Tibial nerve (tissue), 4 donors: ENCODE measurements at regions not wholly inside any gene's neighbourhood (a gene's known extent, or its start where the extent isn't known, plus 50 kb on each side); places are given as distances from the start of the nearest gene placed in this dataset.

Experiments used
- DNase-seq, 2 donors: peaks; one replicate each; pipeline ENCODE4 v3.0.0-alpha.2; 2019; ENCODE audit warnings: low spot score in 2 of 2
- H3K27ac ChIP-seq, 4 donors: fragments of 200-600 bp; sonication (generic) in 3 of 4; one replicate each; pipeline ENCODE4 v1.5.1; 2017 to 2019; ENCODE audit warnings: mild to moderate bottlenecking in 1 of 4
- H3K27me3 ChIP-seq, 2 donors: fragments of 200-600 bp; sonication (generic) in 1 of 2; one replicate each; pipeline versions ENCODE4 v1.5.1 to v1.6.0; 2017 to 2019
- H3K36me3 ChIP-seq, 3 donors: fragments of 200-600 bp; sonication (generic); one replicate each; pipeline ENCODE4 v1.5.1; 2018 to 2019
- H3K4me1 ChIP-seq, 4 donors: fragments of 200-600 bp; sonication (generic) in 3 of 4; one replicate each; pipeline ENCODE4 v1.5.1; 2017 to 2019
- H3K4me3 ChIP-seq, 4 donors: fragments of 200-600 bp; sonication (generic) in 3 of 4; one replicate each; pipeline ENCODE4 v1.5.1; 2017 to 2019; ENCODE audit warnings: mild to moderate bottlenecking in 1 of 4, moderate library complexity in 1 of 4
- H3K9me3 ChIP-seq, 4 donors: fragments of 200-600 bp; sonication (generic) in 3 of 4; one replicate each; pipeline ENCODE4 v1.5.1; 2017 to 2019
- EP300 ChIP-seq, 2 donors: sonication (generic); formaldehyde crosslinking; IDR thresholded peaks; one replicate each; pipeline ENCODE4 v1.6.1; 2017; ENCODE audit warnings: antibody characterized with exemption in 2 of 2, mild to moderate bottlenecking in 1 of 2
- POLR2A ChIP-seq, 2 donors: fragments of 450-650 bp; IDR thresholded peaks; one replicate each; pipeline ENCODE4 v1.6.1; 2017; ENCODE audit warnings: antibody characterized with exemption in 2 of 2, mild to moderate bottlenecking in 2 of 2, moderate library complexity in 2 of 2
- WGBS, 2 donors: methylation state at CpG; one replicate each; pipeline ENCODE4 v1.1.5; 2018; 5-methylcytosine and 5-hydroxymethylcytosine counted together
- TF ChIP-seq, protein P1 (sequence below), 5 experiments: fragments of 200-600 bp in 3 of 5; fragments of 450-650 bp in 2 of 5; sonication (generic) in 3 of 5; IDR thresholded peaks; one replicate each; pipeline ENCODE4 v1.5.1; 2016 to 2019; ENCODE audit warnings: antibody characterized with exemption in 5 of 5, mild to moderate bottlenecking in 3 of 5, moderate library complexity in 2 of 5

DNA sequence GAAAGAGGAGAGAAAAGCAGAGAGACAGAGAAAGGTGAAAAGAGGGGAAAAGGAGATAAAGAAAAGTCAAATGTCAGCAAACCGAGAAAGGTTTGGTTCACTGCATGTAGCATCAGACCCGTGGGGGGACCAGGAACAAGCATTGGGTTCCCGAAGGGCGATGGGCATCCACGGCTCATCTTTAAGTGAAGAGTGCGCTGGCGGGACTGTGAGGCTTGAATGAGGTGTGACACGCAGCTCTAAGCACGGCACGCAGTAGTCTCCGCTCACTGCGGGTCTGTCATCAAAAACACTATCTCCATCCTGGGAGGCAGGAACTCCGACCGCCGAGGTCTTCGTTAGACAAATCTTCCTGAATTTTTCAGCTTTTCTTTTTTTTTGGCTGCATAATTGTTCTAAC is 173.4 kb upstream of the PFKP start:
- no peak for DNase-seq
- Histone ChIP-seq H3K27ac (no peak overlapping the region), H3K4me1 (no peaks in the 10 kb centered on the region), H3K27me3 (no peaks in the 10 kb centered on the region), H3K9me3 (no peaks in the 10 kb centered on the region), H3K36me3 (no peaks in the 10 kb centered on the region), H3K4me3 (no peak overlapping the region)
- no peak for TF ChIP-seq EP300 (IDR thresholded peaks at IDR 0.05)
- TF ChIP-seq POLR2A (IDR thresholded peaks at IDR 0.05) = no peak
- TF ChIP-seq, protein P1, sequence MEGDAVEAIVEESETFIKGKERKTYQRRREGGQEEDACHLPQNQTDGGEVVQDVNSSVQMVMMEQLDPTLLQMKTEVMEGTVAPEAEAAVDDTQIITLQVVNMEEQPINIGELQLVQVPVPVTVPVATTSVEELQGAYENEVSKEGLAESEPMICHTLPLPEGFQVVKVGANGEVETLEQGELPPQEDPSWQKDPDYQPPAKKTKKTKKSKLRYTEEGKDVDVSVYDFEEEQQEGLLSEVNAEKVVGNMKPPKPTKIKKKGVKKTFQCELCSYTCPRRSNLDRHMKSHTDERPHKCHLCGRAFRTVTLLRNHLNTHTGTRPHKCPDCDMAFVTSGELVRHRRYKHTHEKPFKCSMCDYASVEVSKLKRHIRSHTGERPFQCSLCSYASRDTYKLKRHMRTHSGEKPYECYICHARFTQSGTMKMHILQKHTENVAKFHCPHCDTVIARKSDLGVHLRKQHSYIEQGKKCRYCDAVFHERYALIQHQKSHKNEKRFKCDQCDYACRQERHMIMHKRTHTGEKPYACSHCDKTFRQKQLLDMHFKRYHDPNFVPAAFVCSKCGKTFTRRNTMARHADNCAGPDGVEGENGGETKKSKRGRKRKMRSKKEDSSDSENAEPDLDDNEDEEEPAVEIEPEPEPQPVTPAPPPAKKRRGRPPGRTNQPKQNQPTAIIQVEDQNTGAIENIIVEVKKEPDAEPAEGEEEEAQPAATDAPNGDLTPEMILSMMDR (IDR thresholded peaks at IDR 0.05) = no peak
- WGBS, 2 donors = 91 to 93% methylated on average over 16 of the region's 16 CpGs

DNA sequence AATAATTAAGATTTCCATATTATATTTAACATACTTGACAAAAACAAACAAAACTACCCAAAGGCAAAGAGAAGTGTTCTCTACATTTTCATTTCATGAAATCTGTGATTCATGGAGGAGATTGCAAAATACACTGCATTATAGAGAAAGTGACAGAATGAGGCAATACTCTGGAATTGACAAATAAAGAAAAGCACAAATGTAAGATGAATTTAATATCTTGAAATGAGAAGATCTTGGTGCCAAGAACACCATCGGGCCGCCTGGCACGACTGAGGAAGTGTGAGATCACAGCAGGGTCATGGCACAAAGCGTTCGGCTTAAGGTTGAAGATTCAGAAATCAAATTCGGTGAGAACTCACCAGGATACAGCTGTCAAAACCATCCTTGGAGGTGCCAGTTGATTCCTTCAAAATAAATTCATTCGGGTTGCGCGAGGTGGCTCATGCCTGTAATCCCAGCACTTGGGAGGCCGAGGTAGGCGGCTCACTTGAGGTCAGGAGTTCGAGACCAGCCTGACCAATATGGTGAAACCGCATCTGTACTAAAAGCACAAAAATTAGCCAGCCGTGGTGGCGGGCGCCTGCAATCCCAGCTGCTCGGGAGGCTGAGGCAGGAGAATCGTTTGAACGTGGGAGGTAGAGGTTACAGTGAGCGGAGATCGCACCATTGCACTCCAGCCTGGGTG is 174.0 kb upstream of the PFKP start:
- TF ChIP-seq, protein P1 (IDR thresholded peaks at IDR 0.05) = no peak
- TF ChIP-seq EP300 (IDR thresholded peaks at IDR 0.05) = no peak
- TF ChIP-seq POLR2A (IDR thresholded peaks at IDR 0.05) = no peak
- 87 to 93% methylated on average over 21 of the region's 21 CpGs for WGBS, 2 donors
- H3K27me3 ChIP-seq = no peaks in the 10 kb centered on the region
- DNase-seq = no peak
- H3K9me3 ChIP-seq = no peaks in the 10 kb centered on the region
- H3K27ac ChIP-seq = no peak overlapping the region
- H3K4me1 ChIP-seq = no peaks in the 10 kb centered on the region
- no peak overlapping the region for H3K4me3 ChIP-seq
- H3K36me3 ChIP-seq = no peaks in the 10 kb centered on the region

DNA sequence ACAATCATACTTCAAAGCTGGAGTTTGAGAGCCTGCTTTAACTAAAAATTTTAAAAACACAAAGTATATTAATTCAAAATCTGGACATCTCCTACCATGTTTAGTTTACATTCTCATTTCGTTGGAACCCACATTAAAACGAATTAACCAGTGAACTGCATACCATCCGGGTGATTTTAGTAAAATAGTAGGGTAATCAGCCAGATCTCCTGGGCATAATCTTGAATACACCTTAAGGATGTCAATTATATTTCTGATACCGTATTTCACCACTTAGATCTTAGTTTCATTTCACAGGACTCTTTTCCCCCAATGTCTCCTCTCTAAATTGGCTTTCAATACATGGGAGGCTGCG is 175.6 kb upstream of the PFKP start:
- WGBS, 2 donors = 84 to 88% methylated on average over 5 of the region's 5 CpGs
- Histone ChIP-seq H3K27ac (no peak overlapping the region), H3K9me3 (no peaks in the 10 kb centered on the region)

DNA sequence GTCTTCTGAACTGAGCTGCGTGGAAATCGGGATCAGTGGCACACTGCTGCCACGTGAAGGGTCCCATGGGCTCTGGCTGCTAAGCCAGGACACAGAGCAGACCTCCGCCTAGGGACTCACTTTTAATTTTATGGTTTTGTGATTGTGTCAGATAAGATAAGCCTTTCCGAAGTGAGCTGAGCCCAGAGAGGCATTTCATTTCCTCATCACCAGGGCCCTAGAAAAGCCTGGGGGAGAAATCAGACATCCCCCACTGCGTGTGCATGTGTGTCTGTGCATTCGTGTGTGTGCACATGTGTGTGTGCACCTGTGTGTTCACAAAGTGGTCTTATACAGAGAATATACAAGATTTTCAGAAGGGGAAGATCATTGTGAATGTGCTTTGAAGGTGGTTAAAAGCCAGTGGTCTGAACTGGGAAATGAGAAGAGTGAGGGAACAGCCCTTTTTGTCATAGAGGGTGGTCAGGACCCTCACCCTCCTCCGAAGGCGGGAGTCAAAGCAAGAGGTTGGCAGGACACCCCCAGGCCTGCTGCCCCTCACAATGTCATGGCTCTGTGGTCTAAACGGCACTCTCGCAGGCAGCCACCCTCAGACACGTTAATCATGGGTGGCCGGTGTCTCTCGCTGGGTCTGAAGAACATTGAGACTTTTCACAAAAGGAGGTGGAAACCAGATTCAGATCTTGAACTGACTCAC is 176.1 kb upstream of the PFKP start:
- H3K36me3 ChIP-seq = no peaks in the 10 kb centered on the region
- 68 to 75% methylated on average over 14 of the region's 14 CpGs for WGBS, 2 donors
- H3K27me3 ChIP-seq = no peaks in the 10 kb centered on the region
- no peaks in the 10 kb centered on the region for H3K9me3 ChIP-seq
- no peak for DNase-seq
- H3K4me3 ChIP-seq = no peak overlapping the region
- TF ChIP-seq EP300 (IDR thresholded peaks at IDR 0.05) (no peak), POLR2A (IDR thresholded peaks at IDR 0.05) (no peak)
- TF ChIP-seq, protein P1 (IDR thresholded peaks at IDR 0.05) = no peak
- no peak overlapping the region for H3K27ac ChIP-seq
- H3K4me1 ChIP-seq = no peaks in the 10 kb centered on the region

More for the DNA sequence above, 175.6 kb upstream of the PFKP start:
- Histone ChIP-seq H3K4me1 (no peaks in the 10 kb centered on the region), H3K36me3 (no peaks in the 10 kb centered on the region), H3K27me3 (no peaks in the 10 kb centered on the region), H3K4me3 (no peak overlapping the region)
- DNase-seq = no peak
- no peak for TF ChIP-seq POLR2A (IDR thresholded peaks at IDR 0.05)
- TF ChIP-seq, protein P1 (IDR thresholded peaks at IDR 0.05) = no peak
- TF ChIP-seq EP300 (IDR thresholded peaks at IDR 0.05) = no peak

DNA sequence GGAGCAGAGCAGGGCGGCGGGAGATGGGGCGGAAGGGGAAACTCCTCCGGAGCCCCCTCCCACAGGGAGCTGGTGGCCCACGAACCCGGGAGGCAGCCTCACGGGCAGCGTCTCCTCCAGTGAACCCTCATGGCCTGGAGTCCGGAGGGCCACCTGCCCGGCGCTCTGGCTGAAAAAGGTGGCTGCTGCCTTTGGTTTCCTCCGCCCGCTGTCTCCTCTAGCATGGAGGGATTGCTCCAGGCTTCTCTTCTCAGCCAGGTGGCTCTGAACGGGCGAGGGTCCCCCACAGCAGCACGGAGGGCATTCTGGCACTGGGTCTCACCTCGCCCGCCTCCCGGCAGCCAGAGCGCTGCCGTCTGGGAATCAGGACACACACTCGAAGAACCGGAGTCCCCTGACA is 177.3 kb upstream of the PFKP start:
- Histone ChIP-seq H3K9me3 (no peaks in the 10 kb centered on the region), H3K27ac (no peak overlapping the region), H3K36me3 (no peaks in the 10 kb centered on the region), H3K4me1 (no peaks in the 10 kb centered on the region), H3K4me3 (no peak overlapping the region), H3K27me3 (no peaks in the 10 kb centered on the region)
- whole genome bisulfite sequencing, 2 donors = 90 to 94% methylated on average over 14 to 18 of the region's 23 CpGs
- DNase-seq = no peak
- TF ChIP-seq, protein P1 (IDR thresholded peaks at IDR 0.05) = no peak
